ELR (cell line): ENCODE measurements at regions not wholly inside any gene's neighbourhood (a gene's known extent, or its start where the extent isn't known, plus 50 kb on each side); places are given as distances from the start of the nearest gene placed in this dataset.
A peak's percentile ranks its signal among the peaks of the same experiment; 100 is the strongest.
"Not testable (repeated sequence)": the region's sequence is repeated elsewhere in the genome, so short reads cannot be mapped to it uniquely, and the experiment has no call there.

Source experiments
- DNase-seq: peaks from one replicate; pipeline ENCODE4 v3.0.0-alpha.2; 2015; ENCODE audit warnings: low read depth

DNA sequence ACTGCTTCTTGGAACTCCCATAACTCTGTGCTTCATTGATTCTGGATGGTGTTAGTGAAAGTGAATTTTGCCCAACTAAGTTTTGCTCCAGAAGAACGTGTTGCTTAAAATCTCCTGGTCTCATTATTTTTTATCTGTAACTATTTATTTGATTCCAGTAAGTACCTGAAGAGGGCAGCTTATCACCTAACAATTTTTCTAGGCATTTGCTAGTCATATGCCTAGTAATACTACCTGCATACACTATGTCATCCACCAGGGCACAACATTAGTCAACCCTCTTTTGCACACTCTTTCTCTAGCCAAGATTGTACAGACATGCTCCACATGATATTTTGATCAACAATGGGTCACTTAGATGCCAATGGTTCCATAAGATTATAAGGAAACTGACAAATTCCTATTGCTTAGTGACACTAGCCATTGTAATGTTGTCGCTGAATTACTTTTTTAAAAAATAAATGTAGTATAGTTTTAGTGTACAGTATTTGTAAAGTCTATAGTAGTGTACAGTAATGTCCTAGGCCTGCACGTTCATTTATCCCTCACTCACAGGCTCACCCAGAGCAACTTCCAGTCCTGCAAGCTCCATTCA, 499.9 kb upstream of the AADAT start:
- peak; percentile 67 for DNase-seq

DNA sequence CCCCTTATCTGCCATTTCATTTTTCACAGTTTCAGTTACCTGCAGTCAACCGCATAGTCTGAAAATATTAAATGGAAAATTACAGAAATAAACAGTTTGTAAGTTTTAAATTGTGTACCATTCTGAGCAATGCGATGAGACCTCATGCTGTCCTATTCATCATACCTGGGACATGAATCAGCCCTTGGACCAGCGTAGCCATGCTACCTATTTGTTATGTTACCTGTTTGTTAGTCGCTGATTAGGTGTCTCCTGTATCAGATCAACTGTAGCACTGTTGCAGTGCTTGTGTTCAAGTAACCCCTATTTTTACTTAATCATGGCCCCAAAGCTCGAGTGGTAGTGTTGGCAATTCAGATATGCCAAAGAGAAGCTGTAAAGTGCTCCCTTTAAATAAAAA, 492.2 kb upstream of the AADAT start:
- no peak for DNase-seq

DNA sequence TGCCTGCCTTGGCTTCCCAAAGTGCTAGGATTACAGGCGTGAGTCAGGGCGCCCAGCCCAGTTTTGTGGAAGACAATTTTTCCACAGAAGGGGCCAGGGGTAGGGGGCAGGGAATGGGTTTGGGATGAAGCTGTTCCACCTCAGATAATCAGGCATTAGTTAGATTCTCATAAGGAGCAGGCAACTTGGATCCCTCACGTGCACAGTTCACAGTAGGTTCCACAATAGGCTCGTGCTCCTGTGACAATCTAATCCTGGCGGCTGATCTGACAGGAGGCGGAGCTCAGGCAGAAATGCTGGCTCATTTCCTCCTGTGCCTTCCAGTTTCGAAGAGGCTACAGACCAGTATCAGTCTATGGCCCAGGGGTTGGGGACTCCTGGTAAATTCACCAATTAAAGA, 491.6 kb upstream of the AADAT start:
- no peak for DNase-seq

DNA sequence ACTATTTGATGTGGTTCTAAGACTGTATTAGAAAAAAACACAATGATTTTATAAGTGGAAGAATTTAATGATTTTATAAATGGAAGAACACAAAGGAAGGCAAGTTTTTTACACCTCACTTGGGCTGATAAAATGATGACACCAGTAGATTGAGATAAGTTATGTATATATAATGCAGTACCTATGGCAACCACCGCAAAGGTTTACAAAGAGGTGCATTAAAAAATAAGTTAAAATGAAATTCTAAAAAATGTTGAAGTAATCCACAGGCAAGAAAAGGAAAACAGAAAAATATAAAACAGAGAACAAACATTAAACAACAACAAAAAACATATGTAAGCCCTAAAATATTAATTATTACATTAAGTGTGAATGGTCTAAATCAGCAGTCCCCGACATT, 490.9 kb upstream of the AADAT start:
- no peak for DNase-seq

DNA sequence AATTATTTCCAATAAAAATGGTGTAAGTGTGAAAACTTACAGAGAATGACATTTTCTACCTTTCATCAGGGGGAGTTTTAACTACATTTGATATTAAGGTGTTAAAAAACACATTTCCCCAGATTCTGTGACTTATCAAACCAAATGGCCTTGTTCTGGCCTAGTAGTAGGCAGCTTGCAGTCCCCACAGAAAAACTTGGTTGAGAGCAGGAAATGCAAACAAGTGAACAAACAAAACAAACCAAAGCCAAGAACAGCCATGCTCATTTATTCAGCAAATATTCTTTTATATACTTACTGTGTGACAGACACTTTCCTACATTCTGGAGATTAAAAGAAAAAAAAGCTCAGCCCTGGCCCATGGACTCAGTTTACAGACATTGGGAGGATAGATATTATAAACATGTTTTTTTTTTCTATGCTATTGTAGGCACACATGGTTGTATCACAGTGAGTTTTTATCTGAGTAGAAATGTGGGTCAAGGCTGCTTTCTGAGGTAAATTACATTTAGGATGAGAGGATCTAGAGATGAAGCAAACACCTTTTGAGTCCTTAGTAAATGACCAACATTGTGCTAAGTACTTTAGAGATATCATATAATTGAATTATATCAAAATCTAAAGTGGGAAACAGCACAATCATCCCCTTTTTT, 449.2 kb upstream of the AADAT start:
- DNase-seq = no peak

GRCh38 chr4:170529748-170530722, 440.3 kb upstream of the AADAT start:
- DNase-seq = peak; percentile 40

GRCh38 chr4:170526471-170526870, 436.7 kb upstream of the AADAT start:
- peak; percentile 3 for DNase-seq

- no peak for DNase-seq
Observed at GRCh38 chr4:170522427-170522970, 432.7 kb upstream of the AADAT start.

- DNase-seq = peak; percentile 5
Observed at GRCh38 chr4:170497689-170498088, 407.9 kb upstream of the AADAT start.

GRCh38 chr4:170497112-170497511, 407.4 kb upstream of the AADAT start:
- DNase-seq = peak; percentile 3

DNA sequence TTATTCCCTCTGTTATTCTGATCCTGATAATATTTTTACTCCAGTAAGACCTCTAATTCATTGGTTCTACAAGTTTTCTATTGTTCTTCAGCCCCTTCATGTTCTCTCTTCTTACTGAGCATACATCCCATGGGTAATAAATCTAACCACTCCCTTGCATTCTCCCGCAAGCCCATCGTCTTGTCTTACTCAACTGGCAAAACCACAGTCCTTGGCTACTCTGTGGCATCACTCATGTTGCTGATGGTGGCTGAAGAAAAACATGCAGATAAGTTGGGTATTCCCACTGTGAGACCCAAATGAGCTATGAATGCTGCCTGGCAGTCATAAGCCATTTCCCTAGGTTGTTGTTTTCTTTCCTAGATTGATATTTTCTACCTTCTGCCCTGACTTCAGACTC, 402.2 kb upstream of the AADAT start:
- DNase-seq = no peak

- DNase-seq = peak; percentile 15
Observed at GRCh38 chr4:170476351-170476750, 386.6 kb upstream of the AADAT start.

GRCh38 chr4:170465429-170465828, 375.7 kb upstream of the AADAT start:
- DNase-seq = no peak

DNA sequence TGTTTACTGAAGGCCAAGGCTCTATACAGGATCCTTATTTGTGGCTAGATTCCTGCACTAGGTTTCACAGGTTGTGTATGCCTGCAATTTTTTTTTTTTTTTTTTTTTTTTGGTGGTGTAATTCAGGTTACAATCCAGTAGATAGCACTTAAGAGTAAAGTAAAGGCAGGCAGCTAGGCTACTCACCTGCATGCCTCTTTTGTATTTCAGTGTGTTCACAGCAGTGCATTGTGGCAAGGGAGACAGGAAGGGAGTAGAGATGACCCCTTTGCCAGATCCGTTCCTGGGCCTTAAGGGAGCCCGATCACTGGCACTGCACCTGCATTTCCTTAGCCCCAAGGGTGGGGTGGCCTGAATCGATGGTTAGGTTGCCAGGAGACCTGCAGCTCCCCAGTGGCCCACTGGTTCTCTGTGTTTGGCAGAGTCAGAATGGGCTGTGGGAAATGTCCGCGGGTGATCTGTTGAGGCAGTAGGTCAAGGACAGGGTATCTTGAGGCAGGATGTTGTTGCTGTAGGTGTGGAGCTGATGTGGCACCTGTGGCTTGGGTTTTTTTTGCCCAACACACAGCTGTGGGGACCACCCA, 374.9 kb upstream of the AADAT start:
- DNase-seq = no peak

DNA sequence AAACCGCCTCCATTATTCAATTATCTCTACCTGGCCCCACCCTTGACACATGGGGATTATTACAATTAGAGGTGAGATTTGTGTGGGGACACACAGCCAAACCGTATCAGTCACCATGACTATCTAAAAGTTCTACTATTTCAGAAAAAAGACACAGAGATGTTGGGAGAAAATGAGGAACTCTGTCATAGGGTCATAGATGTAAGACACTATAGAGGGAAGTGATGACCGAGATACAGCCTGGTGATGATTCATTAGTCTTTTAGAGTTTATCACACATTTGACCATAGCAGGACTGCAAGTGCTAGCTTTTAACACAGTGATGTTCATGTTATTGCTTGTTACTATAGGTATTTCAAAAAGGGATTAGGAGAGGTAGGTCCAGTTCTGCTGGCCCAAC, 357.0 kb upstream of the AADAT start:
- DNase-seq = no peak

DNA sequence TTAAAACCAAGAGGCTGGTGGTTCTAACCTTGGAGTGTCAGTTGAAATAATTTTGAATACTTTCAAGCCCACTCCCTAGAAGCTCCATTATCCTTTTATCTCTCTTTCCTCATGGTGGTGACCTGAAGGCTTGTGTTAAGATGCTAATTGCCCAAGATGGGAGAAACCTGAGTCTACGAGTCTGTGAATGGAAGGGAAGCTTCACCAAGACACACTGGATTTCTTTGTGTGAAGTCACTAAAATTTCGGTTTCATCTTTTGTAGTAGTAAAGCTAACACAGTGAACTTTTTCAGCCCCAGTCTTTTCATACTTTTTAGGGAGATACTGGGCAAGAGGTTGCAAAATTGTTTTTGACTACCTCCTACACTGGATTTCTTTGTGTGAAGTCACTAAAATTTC, 351.4 kb upstream of the AADAT start:
- not testable (repeated sequence) for DNase-seq

DNA sequence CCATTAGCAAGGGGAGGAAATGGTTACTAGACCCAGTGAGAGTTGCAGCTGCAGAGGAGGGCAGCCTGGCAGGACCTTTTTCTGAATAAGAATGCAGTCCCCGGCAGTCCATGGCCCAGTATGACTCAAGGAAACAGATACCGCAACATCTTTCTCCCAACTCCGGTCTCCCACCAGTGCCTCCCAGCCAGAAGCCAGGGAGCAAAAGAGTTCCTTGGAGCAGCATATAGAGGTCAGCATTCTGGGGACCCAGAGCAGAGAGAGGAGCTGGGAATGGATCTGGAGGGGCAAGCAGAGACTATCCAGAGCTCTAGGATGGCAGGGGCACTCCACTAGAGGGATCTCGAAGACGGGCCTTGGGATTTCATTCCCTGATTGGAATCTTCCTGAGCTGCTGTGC, 339.2 kb upstream of the AADAT start:
- no peak for DNase-seq

DNA sequence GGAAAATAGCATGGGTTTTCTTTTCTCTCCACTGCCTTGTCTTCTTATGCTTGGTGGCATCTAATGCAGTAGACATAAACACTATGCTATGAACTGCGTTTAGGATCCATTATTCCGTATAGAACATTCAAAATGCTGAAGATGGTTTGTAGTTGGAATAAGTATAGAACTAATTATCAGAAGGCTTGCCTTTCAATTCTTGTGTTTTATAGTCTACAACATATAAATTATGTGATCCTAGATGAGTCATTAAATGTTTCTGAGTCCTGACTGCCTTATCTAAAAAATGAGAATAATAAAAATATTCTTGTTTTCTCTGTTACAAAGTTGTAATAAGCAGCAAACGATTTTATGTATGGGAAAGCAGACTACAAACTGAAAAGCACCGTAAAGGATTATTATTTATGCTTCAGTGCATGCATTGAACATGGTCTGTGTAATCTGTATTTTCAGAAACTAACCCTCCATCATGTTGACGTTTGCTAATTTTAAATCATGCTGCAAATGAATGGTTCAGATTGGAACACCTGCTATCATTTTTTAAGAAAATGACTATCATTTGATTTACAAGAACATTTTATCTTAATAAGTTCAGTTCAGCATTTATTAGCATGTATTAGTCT, 335.9 kb upstream of the AADAT start:
- DNase-seq = no peak

- no peak for DNase-seq
Observed at GRCh38 chr4:170425040-170425439, 335.3 kb upstream of the AADAT start.

DNA sequence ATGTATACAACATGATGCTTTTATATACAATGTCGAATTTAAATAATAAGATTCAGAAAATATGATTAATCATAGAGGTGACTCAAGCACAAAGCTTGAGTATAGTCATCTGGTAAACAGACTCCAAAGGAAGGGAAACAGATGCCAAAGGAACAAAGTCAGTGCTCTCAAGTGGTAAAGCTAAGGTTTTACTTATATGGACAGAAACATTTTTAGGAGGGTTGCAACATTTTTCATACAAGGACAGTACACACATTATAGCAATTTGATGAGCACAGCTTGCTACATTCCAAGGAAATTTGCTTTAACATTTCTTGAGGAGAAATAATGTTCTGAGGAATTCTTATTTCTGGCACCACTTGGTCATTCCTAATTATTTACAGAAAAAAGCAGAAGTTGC, 333.4 kb upstream of the AADAT start:
- peak; percentile 84 for DNase-seq

GRCh38 chr4:170420255-170420693, 330.5 kb upstream of the AADAT start:
- DNase-seq = no peak

DNA sequence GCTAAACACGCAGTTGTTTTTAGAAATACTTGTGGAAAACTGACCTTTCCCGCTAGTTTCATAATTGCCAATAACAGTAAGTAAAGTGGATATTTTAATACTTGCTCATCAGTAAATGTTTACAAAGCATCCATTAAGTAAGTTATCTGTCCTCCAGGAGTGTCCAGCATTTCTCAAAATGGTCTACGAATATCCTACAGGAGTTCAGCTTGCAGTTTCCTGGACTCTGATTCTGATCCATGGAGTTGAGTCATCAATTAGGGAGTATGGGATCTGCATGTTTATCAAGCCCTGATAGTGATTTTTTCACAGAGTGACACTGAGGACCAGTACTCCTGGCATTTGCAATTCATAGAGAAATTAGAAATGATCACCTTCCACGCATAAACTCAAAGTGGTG, 325.2 kb upstream of the AADAT start:
- peak; percentile 34 for DNase-seq
